ENCODE measurements at regions not wholly inside any gene's neighbourhood (a gene's known extent, or its start where the extent isn't known, plus 50 kb on each side); places are given as distances from the start of the nearest gene placed in this dataset.

DNA sequence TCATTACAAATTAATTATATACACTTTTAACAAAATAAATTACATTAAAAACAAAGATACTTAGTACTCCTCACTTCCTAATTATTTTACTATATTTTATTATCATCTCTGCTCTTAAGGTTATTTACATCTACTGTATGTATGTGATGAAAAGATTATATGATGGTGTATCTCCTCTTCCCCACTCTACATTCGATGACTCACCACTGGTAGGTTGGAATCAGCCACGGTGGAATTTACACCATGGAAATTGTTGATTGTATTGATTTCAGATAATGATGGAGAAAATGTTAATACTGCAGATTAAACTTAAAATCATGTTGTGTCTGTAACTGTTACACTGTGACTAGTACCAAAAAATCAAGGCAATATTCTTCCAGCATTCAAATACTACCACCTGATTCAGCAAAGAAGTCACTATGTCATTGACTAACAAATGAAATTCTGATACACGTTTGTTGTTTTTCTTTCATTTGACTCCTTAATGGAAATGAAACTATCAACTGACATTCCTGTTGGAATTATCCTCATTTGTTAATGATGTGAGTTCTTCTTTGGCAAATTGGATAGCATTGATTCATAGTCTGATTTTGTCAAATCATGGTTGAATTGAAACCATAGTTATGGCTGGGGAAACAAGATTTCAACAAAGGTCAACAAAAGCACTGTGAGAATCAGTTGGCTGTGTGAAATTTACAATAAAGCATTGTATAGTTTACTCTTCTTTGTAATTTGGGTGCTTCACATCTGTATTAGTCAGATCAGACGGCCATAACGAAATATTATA lies 69.0 kb upstream of the NLK start:
- in situ Hi-C loops (cut with HindIII; ENCODE audit: low sequenced_read_pairs), result no loop called here

DNA sequence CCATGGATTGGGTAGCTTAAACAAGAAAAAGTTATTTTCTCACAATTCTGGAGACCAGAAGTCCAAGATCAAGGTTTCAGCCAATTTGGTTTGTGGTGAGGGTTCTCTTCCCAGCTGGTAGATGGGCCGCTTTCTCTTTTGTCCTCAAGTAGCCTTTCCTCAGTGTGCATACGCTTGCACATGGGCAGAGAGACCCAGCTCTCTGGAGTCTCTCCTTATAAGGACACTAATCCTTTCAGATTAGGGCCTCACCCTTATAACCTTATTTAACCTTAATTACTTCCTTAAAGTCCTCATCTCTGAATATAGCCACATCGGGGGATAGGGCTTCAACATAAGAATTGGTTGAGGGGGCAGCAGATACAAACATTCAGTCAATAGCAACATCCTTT lies 68.4 kb upstream of the NLK start:
- in situ Hi-C loops (cut with HindIII; ENCODE audit: low sequenced_read_pairs), result no loop called here

DNA sequence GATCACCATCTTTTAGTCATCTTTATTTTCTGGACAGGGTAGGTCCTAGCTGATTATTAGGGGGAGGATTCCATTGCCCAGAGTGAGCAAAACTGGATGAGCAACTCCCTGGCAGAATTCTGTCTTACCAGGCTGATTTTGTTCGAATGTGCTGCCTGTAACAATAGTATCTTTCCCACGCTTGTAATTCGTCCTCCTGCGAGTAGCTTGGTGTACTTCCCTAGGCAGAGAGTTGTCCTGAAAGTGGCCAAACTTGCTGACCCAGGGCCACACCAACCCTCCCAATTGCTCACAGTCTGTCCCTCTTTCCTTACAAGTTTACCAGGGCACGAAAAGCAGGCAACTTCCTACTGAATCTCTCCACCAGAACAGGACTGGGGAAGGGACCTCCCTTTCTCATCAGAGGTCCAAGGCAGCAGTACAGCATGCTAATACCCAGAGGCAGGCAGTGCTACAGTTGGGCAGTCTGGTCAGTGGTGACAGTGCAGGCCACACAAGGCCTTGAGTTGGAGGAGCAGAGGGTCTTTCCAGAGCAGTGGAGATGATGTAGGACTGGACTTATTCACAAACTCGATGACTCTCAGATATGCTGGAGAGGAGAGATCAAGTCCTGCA lies 67.8 kb upstream of the NLK start:
- in situ Hi-C loops (cut with HindIII; ENCODE audit: low sequenced_read_pairs), result loop anchor here (5.0 kb wide), 1 partner anchor 92 kb away; no protein-coding TSS in a partner anchor

DNA sequence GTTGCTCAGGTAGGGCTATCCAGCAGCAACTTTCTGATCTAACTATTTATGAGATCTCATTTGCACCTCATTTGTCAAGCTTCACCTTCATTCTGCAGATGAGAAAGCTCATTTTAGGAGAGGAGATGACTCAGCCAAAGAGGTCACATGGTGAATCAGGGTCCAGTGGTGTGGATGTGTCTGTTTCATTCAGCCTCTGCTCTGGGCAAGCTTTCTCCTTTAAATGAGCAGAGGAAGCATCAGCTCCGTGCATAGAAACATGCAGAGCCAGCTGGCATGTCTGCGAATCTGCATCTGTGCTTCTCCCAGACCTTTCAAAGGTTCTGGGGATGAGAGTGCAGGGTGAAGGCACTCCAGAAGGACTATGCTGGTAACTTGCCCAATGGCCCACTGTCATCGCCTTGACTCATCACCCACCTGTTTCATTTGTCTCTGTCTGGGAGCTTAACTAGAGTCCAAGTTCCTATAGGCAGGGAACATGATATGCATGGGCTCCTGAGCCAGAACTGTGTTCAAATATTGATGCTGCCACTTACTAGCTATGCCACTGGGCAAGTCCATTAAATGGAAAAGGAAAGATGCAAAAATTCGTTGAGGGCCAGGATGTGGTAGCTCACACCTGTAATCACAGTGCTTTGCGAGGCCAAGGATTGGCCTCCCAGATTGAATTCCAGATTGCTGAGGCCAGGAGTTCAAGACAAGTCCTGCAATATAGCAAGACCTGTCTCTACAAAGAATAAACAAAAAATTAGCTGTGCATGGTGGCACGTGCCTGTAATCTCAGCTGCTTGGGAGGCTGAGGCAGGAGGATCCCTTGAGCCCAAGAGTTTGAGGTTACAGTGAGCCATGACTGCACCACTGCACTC lies 67.1 kb upstream of the NLK start:
- in situ Hi-C loops (cut with HindIII; ENCODE audit: low sequenced_read_pairs), result loop anchor here (5.0 kb wide), 1 partner anchor 93 kb away; no protein-coding TSS in a partner anchor

DNA sequence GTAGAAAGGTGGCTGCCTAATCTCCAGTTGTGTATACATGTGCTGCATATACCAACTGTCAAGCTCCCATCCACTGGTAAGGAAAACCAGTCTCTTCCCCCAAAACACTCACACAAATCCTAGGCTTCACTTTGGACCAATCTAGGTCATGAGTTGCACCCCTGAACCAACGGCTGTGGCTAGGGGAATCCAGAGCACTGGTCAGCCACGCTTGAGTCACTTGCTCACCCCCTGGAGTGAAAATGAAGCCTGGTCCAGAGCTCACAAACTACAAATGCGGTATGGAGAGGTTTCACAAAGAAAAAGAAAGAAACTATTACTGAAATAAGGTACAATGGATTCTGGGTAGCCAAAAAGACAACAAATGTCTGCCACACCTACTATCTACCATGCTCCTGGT lies 66.1 kb upstream of the NLK start:
- in situ Hi-C loops (cut with HindIII; ENCODE audit: low sequenced_read_pairs), result loop anchor here (5.0 kb wide), 1 partner anchor 94 kb away; no protein-coding TSS in a partner anchor

DNA sequence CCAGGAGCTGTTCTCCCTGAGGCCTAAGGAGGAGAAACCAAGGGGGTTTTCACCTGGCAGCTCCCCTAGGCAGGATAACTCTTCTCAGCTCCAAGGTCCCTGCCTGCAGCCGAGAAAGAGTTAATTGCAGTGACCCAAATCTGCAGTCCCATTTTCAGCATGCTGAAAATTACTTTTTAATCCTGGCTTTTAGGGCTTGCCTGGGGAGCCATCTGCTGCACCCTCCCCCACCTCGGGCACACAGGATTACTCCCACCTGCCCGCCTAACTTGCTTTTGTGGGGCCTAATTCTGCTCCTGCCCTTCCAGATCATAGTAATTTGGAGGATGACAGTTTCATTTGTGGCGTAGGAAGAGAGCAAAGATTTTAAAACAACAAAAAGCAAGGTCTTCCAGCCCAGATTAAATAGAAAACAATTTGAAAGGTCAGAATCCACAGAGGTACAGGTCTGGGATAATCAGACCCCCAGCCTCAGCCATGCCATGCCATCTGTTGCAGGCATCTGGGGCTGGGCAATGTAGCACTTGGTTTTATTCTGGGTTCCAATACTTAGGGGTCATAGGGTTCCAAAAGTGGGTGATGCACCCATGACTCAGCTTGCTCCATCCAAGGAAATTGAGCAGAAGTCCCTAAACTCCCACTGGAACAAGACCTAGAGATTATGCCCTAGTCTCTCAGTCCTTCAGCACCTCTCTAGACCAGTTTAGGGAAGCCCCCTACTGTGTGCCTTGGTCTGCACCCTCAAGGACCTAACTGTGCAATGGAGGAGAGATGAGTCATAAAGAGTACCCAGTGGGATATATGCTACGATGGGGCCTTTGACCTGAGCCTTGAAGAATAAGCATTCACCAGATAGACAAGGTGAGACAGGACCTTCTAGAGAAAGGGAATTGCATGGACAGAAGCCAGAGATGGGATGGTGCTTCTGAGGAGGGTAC lies 64.5 kb upstream of the NLK start:
- in situ Hi-C loops (cut with HindIII; ENCODE audit: low sequenced_read_pairs), result loop anchor here (5.0 kb wide), 1 partner anchor 96 kb away; no protein-coding TSS in a partner anchor

DNA sequence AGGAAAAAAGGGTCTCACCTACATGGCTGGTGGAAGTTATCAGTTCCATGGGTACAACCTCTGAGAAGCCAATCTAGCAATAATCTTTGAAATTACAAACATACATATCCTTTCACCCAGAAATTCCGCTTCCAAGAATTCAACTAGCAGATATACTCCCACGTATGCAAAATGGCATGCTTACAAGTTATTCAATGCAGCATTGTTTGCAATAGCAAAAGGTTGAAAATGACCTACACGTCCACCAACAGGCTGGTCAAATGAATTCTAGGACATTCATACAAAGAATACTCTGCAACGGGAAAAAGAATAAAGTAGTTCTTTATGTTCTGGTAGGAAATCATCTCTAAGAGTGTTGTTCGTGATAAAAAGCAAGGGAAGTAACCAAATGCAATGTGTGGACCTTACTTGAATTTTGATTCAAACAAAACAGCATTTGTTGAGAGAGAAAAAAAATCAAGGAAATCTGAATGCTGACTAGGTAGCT lies 63.7 kb upstream of the NLK start:
- in situ Hi-C loops (cut with HindIII; ENCODE audit: low sequenced_read_pairs), result loop anchor here (5.0 kb wide), 1 partner anchor 96 kb away; no protein-coding TSS in a partner anchor

DNA sequence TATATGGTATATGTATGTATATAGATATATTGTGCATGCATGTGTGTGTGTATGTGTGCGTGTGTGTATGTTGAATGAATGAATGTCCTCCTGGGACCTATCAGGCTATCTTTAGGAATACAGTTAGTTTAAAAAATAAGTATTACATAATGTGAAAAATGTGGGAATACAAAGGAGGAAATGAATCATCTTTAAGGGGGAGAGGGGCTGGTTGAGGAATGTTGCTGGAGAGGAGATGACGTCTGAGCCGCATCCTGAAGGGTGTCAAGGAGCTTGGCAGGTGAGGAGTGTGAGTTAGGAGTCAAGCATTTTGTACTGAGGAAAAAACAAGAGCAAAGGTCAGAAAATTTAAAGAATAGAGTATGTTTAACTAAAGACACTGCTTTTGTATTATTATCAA lies 62.4 kb upstream of the NLK start:
- in situ Hi-C loops (cut with HindIII; ENCODE audit: low sequenced_read_pairs), result no loop called here

DNA sequence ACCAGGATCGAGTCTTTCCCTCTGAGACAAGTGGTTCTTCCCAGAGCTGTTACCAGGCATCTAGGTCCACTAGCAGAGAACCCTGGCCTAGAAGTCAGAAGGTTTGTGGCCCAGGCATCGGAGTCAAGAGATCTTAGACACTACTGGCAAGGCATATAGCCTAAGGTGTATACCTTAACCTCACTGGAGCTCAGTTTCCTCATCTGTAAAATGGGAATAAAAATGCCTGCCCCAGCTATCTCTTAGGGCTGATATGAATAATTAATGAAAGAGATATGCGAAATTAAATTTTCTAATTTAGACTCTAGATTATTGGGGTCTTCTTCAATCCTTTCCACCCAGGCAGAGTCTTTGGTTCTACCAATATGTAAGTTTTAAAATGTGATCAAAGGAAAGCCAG lies 60.5 kb upstream of the NLK start:
- in situ Hi-C loops (cut with HindIII; ENCODE audit: low sequenced_read_pairs), result no loop called here

DNA sequence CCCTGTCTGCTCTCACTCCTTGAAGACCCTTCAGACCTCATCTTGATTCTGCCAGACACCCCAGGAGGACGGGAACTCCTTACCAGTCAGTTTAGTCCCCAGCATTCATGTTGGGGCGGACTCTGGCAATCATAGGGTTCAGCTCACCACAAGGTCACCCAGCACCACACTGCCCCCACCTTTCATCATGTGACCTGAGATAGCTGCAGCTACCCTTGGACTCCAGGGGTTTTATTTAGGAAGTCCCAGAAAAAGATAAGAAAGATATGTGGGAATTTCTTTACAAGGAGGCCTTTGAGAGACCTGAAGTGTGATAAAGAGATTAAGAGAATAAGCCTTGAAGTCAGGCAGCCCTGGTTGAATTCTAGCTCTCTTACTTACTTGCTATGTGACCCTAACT lies 59.8 kb upstream of the NLK start:
- in situ Hi-C loops (cut with HindIII; ENCODE audit: low sequenced_read_pairs), result no loop called here

DNA sequence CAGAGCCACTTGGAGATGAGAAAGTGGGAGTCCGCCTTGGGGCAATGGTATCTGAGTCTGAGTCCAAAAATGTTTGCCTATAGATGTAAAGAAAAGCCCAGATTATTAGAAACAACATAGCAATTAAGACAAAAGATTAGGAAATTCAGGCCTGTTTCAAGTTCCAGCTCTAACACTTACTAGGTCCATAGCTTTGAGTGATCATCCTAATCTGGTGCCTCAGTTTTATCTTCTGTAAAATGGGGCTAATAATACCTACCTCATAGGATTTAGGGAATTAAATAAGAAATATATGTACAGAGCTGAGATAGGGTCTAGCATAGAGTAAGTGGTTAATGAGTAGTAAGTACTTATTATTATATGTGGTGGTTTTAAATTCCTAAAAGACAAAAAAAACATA lies 58.6 kb upstream of the NLK start:
- in situ Hi-C loops (cut with HindIII; ENCODE audit: low sequenced_read_pairs), result no loop called here

DNA sequence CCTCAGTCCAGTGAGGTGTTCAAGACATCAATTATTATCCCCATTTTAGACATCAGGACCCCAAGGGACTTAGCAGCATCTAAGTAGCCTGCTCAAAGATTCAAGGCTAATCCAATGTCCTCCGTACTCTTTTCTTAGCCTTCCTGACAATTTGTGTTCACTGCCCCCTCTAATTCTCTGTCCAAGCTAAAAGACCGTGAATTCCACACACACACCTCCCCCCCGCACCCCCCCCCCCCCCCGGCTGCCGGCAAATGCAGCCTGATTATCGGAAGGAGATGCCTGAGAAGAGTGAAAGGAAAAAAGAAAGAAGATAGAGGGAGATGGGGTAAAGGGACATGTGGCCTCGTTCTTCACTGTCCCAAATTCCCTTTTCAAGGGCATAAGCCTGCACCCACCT lies 58.1 kb upstream of the NLK start:
- in situ Hi-C loops (cut with HindIII; ENCODE audit: low sequenced_read_pairs), result no loop called here

DNA sequence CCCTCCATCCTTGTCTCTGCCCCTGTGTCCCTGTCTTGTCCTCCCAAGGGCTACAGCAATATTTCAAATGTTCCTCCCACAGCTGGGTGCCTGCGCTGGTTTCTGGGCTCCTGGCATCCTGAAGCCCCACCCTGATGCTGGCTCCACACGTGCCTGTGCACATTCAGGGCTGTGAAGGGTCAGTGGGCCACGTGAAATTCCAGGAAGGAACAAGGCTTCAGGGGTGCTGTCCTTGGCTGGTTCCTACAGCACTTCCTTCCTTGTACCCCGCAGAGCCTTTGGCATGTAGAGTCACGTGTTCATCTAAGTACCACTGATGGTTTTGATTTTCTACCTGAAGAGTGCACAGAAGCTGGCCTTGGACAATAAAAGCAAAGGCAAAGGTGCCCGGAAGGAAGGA lies 57.7 kb upstream of the NLK start:
- in situ Hi-C loops (cut with HindIII; ENCODE audit: low sequenced_read_pairs), result no loop called here

DNA sequence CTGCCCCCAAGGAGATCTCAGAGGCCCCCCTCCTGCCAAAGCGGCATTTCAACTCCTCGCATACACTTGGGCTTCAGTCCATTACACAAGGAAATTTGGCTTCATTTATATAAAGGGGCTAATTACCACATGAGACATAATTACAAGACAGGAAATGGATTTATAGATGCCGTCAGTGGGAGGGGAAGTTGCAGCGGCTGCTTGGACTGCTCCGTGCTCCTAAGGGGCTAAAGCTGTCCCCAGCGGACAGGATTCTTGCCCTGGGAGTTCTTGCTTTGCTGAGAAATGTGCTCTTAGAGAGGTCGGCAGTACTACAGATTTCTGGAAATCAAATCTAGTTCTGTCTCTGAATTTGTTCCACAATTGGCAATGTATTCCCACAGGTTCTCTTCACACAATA lies 57.2 kb upstream of the NLK start:
- in situ Hi-C loops (cut with HindIII; ENCODE audit: low sequenced_read_pairs), result no loop called here

DNA sequence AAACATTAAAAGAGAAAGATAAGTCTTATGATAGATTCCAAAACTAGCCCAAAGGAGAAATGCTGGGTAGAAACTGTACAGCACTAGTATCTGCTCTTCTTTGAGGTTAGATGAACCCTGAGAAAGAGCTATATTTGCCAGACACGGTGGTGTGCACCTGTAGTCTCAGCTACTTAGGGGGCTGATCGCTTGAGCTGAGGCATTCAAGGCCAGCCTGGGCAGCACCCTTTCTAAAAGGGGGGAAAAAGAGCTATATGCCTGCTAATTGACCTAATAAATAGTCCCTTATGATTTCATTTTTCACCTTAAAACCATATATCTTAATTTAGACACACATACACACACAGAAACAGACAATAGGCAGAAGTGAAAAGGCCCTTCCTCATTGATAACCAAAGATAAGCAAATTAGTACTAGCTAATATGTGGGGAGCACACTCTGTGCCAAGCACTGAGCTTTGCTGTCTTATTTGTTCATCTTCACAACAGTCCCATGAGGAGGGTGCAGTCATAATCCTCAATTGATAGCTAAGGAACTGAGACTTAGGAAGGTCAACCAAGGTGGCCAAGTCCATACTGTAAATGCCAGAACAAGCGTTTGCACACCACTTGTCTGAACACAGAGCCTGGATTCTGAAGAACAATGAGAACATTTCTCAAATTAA lies 56.6 kb upstream of the NLK start:
- in situ Hi-C loops (cut with HindIII; ENCODE audit: low sequenced_read_pairs), result no loop called here

DNA sequence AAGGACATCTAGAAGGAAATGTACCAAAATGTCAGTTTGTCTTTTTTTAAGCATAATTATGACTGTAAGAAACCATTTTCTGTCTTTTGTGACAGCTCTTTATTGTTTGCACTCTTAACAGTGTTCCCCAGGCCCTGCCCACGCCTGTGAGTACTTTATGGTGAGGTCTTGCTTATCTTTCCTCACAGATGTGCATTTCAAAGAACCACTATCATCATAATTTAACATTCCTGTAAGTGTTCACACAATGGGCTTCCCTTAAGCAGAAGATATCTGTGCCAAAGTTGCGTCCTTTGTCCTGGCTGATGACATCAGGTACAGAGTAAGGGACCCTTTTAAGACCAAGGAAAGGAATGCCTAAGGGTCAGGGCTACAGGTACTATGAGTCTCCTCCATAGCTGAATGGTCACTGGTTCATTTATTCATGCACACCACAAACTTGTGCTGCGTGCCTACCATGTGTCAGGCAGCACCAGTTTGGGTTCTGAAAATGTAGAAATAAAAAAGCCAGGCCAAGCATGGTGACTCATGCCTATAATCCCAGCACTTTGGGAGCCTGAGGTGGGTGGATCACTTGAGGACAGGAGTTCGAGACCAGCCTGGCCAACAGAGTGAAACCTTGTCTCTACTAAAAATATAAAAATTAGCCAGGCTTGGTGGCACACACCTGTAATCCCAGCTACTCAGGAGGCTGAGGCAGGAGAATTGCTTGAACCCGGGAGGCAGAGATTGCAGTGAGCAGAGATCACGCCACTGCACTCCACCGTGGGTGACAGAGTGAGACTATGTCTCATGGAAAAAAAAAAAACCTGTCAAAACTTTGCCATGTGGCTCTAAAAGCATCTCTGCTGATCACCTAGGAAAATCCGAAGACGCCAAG lies 55.4 kb upstream of the NLK start:
- in situ Hi-C loops (cut with HindIII; ENCODE audit: low sequenced_read_pairs), result no loop called here

DNA sequence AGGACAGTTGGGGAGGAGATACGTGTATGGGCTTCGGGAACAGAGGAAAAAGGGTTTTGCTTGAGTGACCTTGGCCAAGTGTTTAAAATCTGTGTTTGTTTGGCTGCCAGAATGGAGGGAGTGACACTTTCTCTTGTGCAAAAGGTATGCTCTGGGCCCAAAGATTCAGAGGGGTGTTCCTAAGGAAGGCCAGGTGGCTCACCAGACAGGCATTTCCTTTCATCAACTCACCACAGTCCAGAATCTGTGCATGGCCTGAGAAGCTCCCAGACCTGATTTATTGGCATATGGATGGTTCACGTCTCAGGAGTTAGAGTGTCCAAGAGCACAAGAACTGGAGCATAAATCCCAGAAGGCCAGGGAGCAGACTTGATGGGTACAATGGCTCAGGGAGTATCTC lies 53.4 kb upstream of the NLK start:
- in situ Hi-C loops (cut with HindIII; ENCODE audit: low sequenced_read_pairs), result no loop called here

DNA sequence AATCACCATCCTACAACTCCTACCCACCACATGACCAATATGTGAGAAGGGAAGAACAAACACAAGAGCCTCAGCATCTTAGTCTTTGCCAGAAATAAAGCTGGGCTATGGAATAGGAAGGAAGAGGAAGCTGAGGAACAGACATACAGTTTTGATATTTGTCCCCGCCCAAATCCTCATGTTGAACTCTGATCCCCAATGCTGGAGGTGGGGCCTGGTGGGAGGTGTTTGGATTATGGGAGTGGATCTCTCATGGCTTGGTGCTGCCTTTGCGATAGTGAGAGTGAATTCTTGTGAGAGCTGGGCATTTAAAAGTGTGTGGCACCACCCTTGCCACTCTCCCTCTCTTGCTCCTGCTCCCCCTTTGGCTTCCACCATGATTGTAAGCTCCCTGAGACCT lies 52.4 kb upstream of the NLK start:
- in situ Hi-C loops (cut with HindIII; ENCODE audit: low sequenced_read_pairs), result no loop called here

DNA sequence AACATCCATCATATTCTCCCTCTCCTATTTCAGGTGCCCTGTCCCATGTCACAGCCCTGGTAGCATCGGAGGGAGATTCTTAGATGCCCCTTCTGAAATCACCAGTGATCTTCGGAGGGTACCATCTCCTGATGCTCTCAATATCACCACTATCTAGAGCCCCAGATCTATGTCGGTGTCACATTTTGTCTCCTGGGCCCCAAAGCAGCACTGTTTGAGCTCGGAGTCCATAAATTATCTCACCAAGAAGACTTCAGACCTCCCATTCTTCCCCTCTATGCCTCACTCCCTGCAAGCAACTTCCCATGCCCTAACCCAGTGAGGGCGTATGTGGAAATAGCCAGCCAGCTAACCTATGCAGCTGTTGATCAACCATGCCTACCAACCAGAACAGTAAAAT lies 51.5 kb upstream of the NLK start:
- in situ Hi-C loops (cut with HindIII; ENCODE audit: low sequenced_read_pairs), result no loop called here

Data from endothelial cell of hepatic sinusoid (primary cell).